HG02885 (cell line): ENCODE measurements at regions not wholly inside any gene's neighbourhood (a gene's known extent, or its start where the extent isn't known, plus 50 kb on each side); places are given as distances from the start of the nearest gene placed in this dataset.
"Not testable (repeated sequence)": the region's sequence is repeated elsewhere in the genome, so short reads cannot be mapped to it uniquely, and the experiment has no call there.

Source experiments
- ATAC-seq: cut with Tn5 transposase; IDR thresholded peaks from one replicate; pipeline ENCODE4 v1.9.1; 2021; ENCODE audit warnings: mild to moderate bottlenecking; ENCODE audit not compliant: unreplicated experiment, poor library complexity

- no peak for ATAC-seq
Observed at GRCh38 chr11:116394022-116394421, 378.8 kb downstream of the BUD13 start.

DNA sequence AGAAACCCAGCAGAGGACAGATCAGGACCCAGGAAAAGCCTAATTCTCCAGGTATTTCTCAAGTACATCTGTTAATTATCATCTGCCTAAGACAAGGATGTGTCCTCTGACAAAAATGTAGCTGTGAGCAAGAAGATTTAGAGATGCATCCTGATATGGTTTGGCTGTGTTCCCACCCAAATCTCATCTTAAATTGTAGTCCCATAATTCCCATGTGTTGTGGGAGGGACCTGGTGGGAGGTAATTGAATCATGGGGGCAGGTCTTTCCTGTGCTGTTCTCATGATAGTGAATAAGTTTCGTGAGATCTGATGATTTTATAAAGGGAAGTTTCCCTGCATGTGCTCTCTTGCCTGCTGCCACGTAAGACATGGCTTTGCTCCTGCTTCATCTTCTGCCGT is 381.8 kb downstream of the BUD13 start:
- ATAC-seq, result no peak

DNA sequence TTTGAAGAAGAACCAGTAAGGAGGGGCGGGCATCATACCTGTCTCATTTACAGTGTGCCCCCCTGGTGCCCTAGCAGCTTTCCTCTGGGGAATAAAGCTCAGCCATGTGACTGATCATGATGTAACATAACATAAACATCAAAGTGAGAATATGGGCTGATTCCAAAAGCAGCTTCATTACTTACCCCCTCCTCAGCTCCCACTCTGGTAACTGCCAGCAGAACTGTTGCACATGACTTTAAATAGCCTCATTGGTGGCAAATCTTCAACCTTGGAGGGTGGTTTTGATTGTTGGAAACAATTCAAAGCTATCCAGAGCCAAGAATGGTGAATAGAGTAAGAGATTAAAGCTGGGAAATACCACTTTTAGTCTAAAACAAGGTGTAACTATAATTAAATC is 384.6 kb downstream of the BUD13 start:
- ATAC-seq, result no peak

GRCh38 chr11:116387641-116388040 is 385.1 kb downstream of the BUD13 start:
- ATAC-seq, result no peak

GRCh38 chr11:116386118-116386699 is 386.6 kb downstream of the BUD13 start:
- no peak for ATAC-seq

DNA sequence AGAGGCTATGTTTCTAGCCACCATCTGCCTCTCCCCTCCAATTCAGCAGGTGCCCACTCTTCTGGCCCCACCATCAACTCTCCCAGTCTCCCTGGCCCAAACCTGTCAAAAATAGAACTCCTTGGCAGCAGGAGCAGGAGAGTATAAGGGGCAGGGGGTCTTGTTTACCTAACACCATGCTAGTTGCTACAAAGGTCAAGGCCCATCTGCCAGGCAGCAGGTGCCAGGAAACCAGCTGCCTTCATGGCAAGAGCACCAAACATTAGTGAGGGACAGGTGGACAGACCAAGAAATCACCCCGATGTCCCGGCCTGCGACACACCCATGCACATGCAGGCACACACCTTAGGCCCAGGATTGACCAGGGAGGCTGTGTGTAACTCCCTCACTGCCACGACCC is 387.9 kb downstream of the BUD13 start:
- ATAC-seq, result no peak

DNA sequence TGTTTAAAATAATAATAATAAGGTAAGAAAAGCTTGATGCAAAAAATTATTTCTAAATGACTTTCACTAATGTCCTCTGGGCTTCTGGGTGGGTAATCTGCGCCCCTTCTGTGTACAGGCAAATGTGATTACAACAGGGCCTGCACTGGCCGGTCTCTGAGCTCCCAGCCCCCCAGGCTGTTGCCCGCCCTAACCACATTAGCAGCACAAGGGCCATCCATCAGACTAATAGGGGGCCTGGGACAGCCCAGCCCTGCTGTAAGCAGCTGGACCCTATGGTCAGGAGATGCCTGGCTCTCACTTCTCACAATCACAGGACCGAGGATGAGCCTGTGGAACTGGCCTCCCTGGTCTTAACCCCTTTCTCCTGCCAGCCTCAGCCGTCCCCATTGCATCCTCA is 388.4 kb downstream of the BUD13 start:
- no peak for ATAC-seq

DNA sequence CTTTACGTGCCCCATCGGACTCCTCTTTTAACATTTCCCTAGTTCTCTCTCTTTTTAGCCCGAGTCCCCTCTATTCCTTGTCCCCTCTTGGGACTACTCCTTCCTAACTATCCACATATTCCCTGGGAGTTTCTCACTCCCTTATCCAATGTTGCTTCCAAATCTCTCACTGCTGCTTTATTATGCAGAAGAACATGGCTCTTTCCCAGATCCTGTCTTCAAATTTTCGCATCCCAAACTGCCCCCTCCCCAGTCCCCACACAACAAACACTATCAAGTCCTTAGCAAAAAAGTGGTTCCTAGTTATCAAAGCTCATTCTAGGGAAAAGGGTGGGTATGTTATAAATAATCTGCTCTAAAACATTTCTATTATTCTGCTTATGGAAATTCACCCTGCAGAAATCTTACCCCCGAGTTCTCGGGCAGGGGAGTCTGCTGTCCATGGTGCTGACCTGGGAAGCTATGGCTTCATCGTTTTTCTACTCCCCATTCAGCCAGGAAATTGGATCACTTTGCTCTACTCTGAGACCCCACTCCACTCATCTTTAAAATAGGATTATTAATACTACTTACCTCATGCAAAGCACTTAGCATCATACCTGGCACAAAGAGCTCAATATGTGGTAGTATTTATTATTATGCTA is 393.5 kb downstream of the BUD13 start:
- ATAC-seq, result no peak

DNA sequence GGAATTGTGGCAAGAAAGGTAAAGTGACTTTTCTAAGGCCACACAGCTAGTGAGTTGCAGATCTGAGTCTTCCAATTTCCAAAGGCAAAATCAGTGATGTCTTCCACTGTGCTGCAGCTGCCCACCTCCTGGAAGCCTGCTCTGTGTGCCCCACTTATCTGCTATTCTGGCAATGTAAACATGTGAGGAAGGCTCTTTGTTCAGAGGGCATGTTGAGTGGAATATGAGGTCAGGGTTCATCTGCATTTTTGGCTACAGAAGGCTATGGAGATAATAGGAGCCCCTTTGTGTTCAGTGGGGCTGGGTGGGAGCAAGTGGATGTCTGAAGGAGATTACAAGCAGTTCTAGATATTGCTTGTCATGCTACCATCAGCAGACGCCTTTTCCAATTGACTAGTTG is 396.2 kb downstream of the BUD13 start:
- no peak for ATAC-seq

- ATAC-seq, result no peak
Observed at GRCh38 chr11:116376054-116376453, 396.7 kb downstream of the BUD13 start.

- ATAC-seq, result no peak
Observed at GRCh38 chr11:116375221-116375620, 397.6 kb downstream of the BUD13 start.

- ATAC-seq, result no peak
Observed at GRCh38 chr11:116374085-116374484, 398.7 kb downstream of the BUD13 start.

DNA sequence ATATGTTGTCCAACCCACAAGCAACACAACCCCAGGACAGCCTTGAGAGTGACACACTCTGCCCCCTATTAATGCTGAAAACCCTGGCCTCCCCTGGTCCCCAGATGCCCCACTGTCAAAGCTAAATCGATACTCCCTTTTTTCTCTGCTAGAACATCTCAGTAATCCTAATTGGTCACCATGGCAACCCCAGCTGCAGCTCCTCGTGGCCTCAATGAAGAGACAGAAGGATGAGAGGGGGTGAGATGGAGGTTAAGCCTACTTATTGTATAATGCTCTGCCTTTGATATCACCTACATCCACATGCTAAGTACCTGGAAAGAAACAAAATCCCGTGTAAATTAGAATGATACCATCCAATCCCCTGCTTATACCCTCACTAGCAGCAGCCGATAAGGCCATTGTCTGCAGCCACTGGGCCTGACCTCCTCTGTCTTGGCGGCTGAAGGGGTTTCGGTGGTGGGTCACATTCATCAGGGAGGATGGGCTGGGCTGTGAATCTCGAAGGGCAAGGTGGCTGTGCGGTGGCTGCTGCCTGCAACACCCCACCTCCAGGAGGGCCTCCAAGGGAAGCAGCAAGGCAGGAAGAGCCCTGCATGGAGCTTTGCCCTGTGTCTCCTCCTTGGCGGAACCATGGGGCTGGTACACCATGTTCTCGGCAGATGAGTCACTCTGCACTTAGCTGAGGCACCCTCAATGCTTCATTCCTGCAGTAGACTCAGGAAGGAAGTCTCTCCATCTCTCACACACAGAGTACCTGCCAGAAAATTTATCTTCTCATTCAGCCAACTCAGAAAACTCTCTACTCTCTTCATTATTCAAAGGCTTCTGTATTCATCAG is 399.5 kb downstream of the BUD13 start:
- no peak for ATAC-seq

- ATAC-seq, result no peak
Observed at GRCh38 chr11:116371146-116371545, 401.6 kb downstream of the BUD13 start.

DNA sequence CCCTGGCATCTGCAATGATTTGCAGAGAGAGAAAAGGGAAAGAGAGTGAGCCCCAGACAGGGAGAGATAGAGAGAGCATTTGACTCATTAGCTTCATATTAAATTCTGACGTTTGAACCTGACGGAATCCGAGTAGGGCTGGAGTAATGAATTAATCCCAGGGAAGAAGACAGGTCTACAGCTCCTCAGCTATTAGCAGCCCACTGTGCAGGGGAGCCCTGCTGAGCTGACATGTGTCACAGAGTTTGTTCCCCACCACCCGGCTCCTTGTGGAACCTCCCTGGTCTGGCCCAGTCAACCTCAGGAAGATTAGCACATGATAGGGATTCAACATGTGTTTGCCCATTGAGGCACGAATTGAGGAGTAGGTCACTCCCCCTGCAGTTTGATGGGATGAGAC is 404.0 kb downstream of the BUD13 start:
- no peak for ATAC-seq

DNA sequence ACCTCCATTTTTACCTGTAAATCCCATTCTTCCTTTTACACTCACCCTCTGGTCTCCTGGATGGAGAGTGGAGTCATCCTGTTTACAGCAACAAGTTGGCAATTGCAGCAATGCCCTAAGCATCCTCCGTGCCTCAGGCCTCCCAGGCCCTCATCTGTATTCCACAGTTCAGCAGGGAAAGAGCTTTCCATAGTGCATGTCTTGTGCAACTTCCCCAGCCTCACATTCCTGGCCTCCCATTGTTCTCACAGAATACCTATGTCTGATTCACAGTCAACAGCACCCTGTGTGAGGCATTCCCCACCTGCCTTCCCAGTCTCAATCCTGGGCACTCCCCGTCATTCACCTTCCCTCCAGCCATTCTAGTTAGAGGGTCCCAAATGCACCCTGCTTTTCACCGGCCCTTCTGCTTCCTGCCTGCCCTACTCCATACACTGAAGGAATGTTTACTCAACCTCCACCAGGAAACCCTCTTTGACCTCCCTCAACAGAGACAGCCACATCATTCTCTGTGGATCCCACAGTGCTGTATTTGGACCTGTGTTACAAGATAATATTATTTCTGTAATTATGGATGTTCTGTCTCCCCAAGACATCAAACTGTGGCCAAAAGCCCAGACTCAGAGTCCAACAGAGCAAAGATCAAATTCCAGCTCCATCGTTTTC is 405.7 kb downstream of the BUD13 start:
- no peak for ATAC-seq

DNA sequence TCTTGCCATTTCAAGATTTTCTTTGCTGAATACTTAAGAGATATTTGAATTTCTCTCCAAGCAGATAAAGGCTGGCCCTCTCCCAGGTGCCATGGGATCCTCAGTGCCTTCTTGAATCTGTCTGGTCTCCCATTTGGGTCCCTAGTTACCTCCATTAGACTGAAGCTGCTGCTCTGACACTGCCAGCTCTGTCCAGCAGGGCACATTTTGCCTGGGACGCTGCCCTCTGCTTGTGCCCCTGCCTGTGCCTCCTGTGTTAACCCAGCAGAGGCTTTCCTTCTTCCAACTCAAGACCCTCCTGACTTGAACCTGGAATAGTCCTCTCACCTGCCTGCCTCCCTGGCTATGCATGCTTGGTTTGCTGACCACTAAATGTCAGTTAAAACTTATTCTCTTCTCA is 406.3 kb downstream of the BUD13 start:
- ATAC-seq, result no peak

DNA sequence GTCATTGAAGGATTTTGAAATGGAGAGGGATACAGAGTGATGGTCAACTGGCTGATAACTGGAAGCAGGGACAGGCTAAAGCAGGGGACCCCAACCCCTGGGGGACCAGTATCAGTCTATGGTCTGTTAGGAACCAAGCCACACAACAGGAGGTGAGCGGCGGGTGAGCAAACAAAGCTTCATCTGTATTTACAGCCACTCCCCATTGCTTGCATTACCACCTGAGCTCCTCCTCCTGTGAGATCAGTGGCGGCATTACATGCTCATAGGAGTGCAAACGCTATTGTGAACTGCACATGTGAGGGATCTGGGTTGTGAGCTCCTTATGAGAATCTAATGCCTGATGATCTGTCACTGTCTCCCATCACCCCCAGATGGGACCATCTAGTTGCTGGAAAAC is 407.9 kb downstream of the BUD13 start:
- ATAC-seq, result not testable (repeated sequence)

DNA sequence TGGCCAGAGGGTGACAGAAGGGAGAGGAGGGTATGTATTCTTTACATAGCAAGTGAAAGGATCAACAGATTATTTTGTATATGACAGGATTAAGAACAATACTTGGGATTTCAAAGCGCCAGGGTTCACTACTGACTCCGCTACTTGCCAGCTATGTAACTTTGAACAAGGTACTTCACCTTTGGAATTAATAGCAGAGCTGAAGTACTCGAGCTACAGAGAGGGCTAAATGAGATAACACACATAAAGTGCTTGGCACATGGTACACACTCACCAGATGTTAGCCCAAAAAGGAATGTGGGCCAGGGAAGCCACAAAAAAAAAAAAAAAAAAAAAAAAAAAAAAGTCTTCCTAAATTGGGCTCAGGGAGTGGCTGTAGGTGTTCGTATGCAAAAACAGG is 408.4 kb downstream of the BUD13 start:
- no peak for ATAC-seq

- ATAC-seq, result no peak
Observed at GRCh38 chr11:116360221-116360941, 412.4 kb downstream of the BUD13 start.
